ENCODE measurements at regions not wholly inside any gene's neighbourhood (a gene's known extent, or its start where the extent isn't known, plus 50 kb on each side); places are given as distances from the start of the nearest gene placed in this dataset.

DNA sequence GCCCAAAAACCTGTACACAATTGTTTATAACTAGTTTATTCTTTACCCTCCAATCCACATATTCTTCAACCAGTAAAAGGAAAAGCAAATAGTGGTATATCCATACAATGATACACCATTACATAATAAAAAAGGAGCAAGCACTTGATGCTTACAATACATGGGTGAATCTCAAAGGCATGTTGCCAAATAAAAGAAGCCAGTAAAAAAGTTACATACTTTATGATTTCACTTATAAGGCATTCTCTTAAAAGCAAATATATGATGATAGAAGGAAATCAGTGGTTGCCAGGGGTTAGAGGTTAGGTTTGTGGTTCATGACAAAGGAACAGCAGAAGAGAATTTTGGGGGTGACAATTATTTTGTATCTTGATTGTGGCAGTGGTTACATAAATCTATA lies 896.1 kb upstream of the LCORL start:
- Histone ChIP-seq H3K4me3 (ENCODE audit: low read depth, low read length) (no peak overlapping the region), H3K9me3 (peaks cover 5% of the 10 kb centered on the region; the same call in 1 of the 2 replicates), H3K4me1 (no peaks in the 10 kb centered on the region), H3K27me3 (replicated peaks; ENCODE audit: control insufficient read depth, insufficient read depth, low read length) (no peaks in the 10 kb centered on the region), H3K36me3 (ENCODE audit: control insufficient read depth, insufficient read depth, low read length) (no peaks in the 10 kb centered on the region)
- Mint-ChIP-seq H3K27me3 (ENCODE audit: insufficient read depth, unreplicated experiment) (no peaks in the 10 kb centered on the region), H3K27ac (ENCODE audit: unreplicated experiment) (no peak overlapping the region), H3K36me3 (ENCODE audit: insufficient read depth, unreplicated experiment) (no peaks in the 10 kb centered on the region), H3K4me1 (ENCODE audit: low read depth, unreplicated experiment) (no peaks in the 10 kb centered on the region), H3K4me3 (ENCODE audit: unreplicated experiment) (no peak overlapping the region), H3K9me3 (ENCODE audit: unreplicated experiment) (peaks cover 13% of the 10 kb centered on the region)
- CTCF ChIA-PET, result no interaction called here
- intact Hi-C loops (cut with micrococcal nuclease; ENCODE audit: unreplicated experiment), result no loop called here
- BruUV-seq (replicated peaks), result no TSS peak
- TF ChIP-seq, protein P1, sequence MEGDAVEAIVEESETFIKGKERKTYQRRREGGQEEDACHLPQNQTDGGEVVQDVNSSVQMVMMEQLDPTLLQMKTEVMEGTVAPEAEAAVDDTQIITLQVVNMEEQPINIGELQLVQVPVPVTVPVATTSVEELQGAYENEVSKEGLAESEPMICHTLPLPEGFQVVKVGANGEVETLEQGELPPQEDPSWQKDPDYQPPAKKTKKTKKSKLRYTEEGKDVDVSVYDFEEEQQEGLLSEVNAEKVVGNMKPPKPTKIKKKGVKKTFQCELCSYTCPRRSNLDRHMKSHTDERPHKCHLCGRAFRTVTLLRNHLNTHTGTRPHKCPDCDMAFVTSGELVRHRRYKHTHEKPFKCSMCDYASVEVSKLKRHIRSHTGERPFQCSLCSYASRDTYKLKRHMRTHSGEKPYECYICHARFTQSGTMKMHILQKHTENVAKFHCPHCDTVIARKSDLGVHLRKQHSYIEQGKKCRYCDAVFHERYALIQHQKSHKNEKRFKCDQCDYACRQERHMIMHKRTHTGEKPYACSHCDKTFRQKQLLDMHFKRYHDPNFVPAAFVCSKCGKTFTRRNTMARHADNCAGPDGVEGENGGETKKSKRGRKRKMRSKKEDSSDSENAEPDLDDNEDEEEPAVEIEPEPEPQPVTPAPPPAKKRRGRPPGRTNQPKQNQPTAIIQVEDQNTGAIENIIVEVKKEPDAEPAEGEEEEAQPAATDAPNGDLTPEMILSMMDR (IDR thresholded peaks at IDR 0.05; ENCODE audit: insufficient read depth in 1 of 2, low read depth in 1 of 2, low read length in 1 of 2, severe bottlenecking in 1 of 2, unreplicated experiment in 1 of 2), result no peak
- no peak for DNase-seq
- POLR2A ChIA-PET, result no interaction called here

DNA sequence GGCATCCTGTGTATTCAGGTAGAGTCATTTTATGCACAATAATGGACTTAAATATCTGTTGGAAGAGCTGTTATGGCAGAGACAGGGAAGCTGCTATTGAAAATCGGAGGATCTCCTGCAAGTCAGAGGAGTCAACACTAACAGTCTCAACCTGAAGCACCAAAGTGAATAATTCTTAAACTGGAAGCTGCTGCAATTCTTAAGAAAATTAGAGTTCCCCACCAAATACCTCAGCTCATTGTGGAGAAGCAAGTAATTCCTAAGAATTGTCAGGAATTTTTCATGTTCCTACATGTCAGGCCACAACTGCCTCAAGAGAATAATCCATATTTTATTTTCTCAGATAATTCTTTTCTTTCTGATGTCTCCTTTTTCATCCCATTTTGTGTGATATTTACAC lies 892.6 kb upstream of the LCORL start:
- Mint-ChIP-seq H3K9me3 (ENCODE audit: unreplicated experiment) (peaks cover 26% of the 10 kb centered on the region), H3K36me3 (ENCODE audit: insufficient read depth, unreplicated experiment) (no peaks in the 10 kb centered on the region), H3K4me3 (ENCODE audit: unreplicated experiment) (no peak overlapping the region), H3K4me1 (ENCODE audit: low read depth, unreplicated experiment) (no peaks in the 10 kb centered on the region), H3K27me3 (ENCODE audit: insufficient read depth, unreplicated experiment) (no peaks in the 10 kb centered on the region), H3K27ac (ENCODE audit: unreplicated experiment) (no peak overlapping the region)
- ChIA-PET POLR2A (no interaction called here), CTCF (no interaction called here)
- Histone ChIP-seq H3K4me1 (no peaks in the 10 kb centered on the region), H3K9me3 (peaks cover 5% of the 10 kb centered on the region; the same call in 1 of the 2 replicates), H3K36me3 (ENCODE audit: control insufficient read depth, insufficient read depth, low read length) (no peaks in the 10 kb centered on the region), H3K27me3 (replicated peaks; ENCODE audit: control insufficient read depth, insufficient read depth, low read length) (no peaks in the 10 kb centered on the region), H3K4me3 (ENCODE audit: low read depth, low read length) (no peak overlapping the region)
- TF ChIP-seq, protein P1 (IDR thresholded peaks at IDR 0.05; ENCODE audit: insufficient read depth in 1 of 2, low read depth in 1 of 2, low read length in 1 of 2, severe bottlenecking in 1 of 2, unreplicated experiment in 1 of 2), result no peak
- intact Hi-C loops (cut with micrococcal nuclease; ENCODE audit: unreplicated experiment), result no loop called here
- BruUV-seq (replicated peaks), result no TSS peak
- no peak for DNase-seq

GRCh38 chr4:18894928-18895327 lies 873.4 kb upstream of the LCORL start:
- no peak overlapping the region for H3K4me3 Mint-ChIP-seq (ENCODE audit: unreplicated experiment)
- DNase-seq, result no peak
- no TSS peak for BruUV-seq (replicated peaks)
- intact Hi-C loops (cut with micrococcal nuclease; ENCODE audit: unreplicated experiment), result no loop called here
- TF ChIP-seq, protein P1 (IDR thresholded peaks at IDR 0.05; ENCODE audit: insufficient read depth in 1 of 2, low read depth in 1 of 2, low read length in 1 of 2, severe bottlenecking in 1 of 2, unreplicated experiment in 1 of 2), result no peak
- no peaks in the 10 kb centered on the region for H3K27me3 Mint-ChIP-seq (ENCODE audit: insufficient read depth, unreplicated experiment)
- ChIA-PET CTCF (no interaction called here), POLR2A (no interaction called here)
- no peaks in the 10 kb centered on the region for H3K36me3 Mint-ChIP-seq (ENCODE audit: insufficient read depth, unreplicated experiment)
- no peaks in the 10 kb centered on the region for H3K9me3 ChIP-seq
- H3K27me3 ChIP-seq (replicated peaks; ENCODE audit: control insufficient read depth, insufficient read depth, low read length), result no peaks in the 10 kb centered on the region
- no peaks in the 10 kb centered on the region for H3K4me1 Mint-ChIP-seq (ENCODE audit: low read depth, unreplicated experiment)
- H3K9me3 Mint-ChIP-seq (ENCODE audit: unreplicated experiment), result no peaks in the 10 kb centered on the region
- no peak overlapping the region for H3K4me3 ChIP-seq (ENCODE audit: low read depth, low read length)
- no peaks in the 10 kb centered on the region for H3K4me1 ChIP-seq
- H3K36me3 ChIP-seq (ENCODE audit: control insufficient read depth, insufficient read depth, low read length), result no peaks in the 10 kb centered on the region
- no peak overlapping the region for H3K27ac Mint-ChIP-seq (ENCODE audit: unreplicated experiment)

Measured in Caco-2 (cell line).